ENCODE measurements at regions not wholly inside any gene's neighbourhood (a gene's known extent, or its start where the extent isn't known, plus 50 kb on each side); places are given as distances from the start of the nearest gene placed in this dataset.

DNA sequence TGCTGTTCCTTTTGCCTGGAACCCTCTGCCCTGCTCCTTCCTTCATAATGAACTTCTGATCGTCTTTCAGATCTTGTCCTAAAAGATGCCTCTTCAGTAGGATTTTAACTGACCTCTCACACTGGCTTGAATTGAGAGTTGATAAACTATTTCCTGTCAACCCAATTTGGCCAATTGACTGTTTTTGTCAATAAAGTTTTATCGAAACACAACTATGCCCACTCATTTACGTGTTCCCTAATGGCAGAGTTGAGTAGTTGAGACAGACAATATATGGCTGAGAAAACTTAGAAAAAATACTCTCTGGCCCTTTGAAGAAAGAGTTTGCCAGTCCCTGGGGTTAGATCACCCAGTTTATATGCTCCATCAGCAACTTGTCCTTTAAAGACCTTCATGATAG, 171.7 kb upstream of the TBX3 start:
- TF ChIP-seq, protein P1, sequence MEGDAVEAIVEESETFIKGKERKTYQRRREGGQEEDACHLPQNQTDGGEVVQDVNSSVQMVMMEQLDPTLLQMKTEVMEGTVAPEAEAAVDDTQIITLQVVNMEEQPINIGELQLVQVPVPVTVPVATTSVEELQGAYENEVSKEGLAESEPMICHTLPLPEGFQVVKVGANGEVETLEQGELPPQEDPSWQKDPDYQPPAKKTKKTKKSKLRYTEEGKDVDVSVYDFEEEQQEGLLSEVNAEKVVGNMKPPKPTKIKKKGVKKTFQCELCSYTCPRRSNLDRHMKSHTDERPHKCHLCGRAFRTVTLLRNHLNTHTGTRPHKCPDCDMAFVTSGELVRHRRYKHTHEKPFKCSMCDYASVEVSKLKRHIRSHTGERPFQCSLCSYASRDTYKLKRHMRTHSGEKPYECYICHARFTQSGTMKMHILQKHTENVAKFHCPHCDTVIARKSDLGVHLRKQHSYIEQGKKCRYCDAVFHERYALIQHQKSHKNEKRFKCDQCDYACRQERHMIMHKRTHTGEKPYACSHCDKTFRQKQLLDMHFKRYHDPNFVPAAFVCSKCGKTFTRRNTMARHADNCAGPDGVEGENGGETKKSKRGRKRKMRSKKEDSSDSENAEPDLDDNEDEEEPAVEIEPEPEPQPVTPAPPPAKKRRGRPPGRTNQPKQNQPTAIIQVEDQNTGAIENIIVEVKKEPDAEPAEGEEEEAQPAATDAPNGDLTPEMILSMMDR (conservative IDR thresholded peaks at IDR 0.05; ENCODE audit: low read depth, low read length): no peak
- TF ChIP-seq EZH2phosphoT487 (IDR thresholded peaks at IDR 0.05; ENCODE audit: borderline replicate concordance, low read length): no peak
